Right atrium auricular region (tissue), 2 donors: ENCODE measurements at regions not wholly inside any gene's neighbourhood (a gene's known extent, or its start where the extent isn't known, plus 50 kb on each side); places are given as distances from the start of the nearest gene placed in this dataset.

Experiments
- DNase-seq: peaks from one replicate; pipeline ENCODE4 v3.0.0-alpha.2; 2019; ENCODE audit warnings: low spot score
- H3K27ac ChIP-seq, 2 donors: fragments of 200-600 bp; sonication (generic); 1 replicate in 1 of 2; 2 replicates in 1 of 2; pipeline ENCODE4 v1.5.1; 2016 to 2019
- H3K27me3 ChIP-seq, 2 donors: fragments of 200-600 bp; sonication (generic); one replicate each; pipeline versions ENCODE4 v1.5.1 to v1.6.0; 2017 to 2019
- H3K36me3 ChIP-seq: fragments of 200-600 bp; sonication (generic); one replicate; pipeline ENCODE4 v1.5.1; 2016
- H3K4me1 ChIP-seq, 2 donors: fragments of 200-600 bp; sonication (generic); one replicate each; pipeline versions ENCODE4 v1.5.1 to v1.6.0; 2017 to 2019
- H3K4me3 ChIP-seq, 2 donors: fragments of 200-600 bp; sonication (generic); 1 replicate in 1 of 2; 2 replicates in 1 of 2; pipeline ENCODE4 v1.5.1; 2017 to 2019; ENCODE audit warnings: mild to moderate bottlenecking in 1 of 2, moderate library complexity in 1 of 2
- H3K9me3 ChIP-seq, 2 donors: fragments of 200-600 bp; sonication (generic); one replicate each; pipeline ENCODE4 v1.5.1; 2019
- CTCF ChIP-seq, 2 donors: fragments of 200-600 bp; sonication (generic); IDR thresholded peaks; one replicate each; pipeline ENCODE4 v1.5.1; 2019; ENCODE audit warnings: antibody characterized with exemption in 2 of 2

- Histone ChIP-seq H3K9me3 (no peaks in the 10 kb centered on the region), H3K27me3 (no peaks in the 10 kb centered on the region), H3K4me3 (no peak overlapping the region), H3K4me1 (peaks cover 0 to 5% of the 10 kb centered on the region in 2 donors), H3K36me3 (no peaks in the 10 kb centered on the region), H3K27ac (no peak overlapping the region)
- no peak for DNase-seq
- TF ChIP-seq CTCF (IDR thresholded peaks at IDR 0.05) = no peak
These were observed 684.0 kb upstream of the ZEB2 start for GRCh38 chr2:145203891-145204290.

GRCh38 chr2:145199827-145200706, 680.1 kb upstream of the ZEB2 start:
- Histone ChIP-seq H3K36me3 (no peaks in the 10 kb centered on the region), H3K9me3 (no peaks in the 10 kb centered on the region), H3K4me1 (peaks cover 0 to 10% of the 10 kb centered on the region in 2 donors), H3K27ac (no peak overlapping the region), H3K27me3 (no peaks in the 10 kb centered on the region), H3K4me3 (no peak overlapping the region)
- no peak for DNase-seq
- no peak for TF ChIP-seq CTCF (IDR thresholded peaks at IDR 0.05)

- Histone ChIP-seq H3K27me3 (no peaks in the 10 kb centered on the region), H3K36me3 (no peaks in the 10 kb centered on the region), H3K9me3 (no peaks in the 10 kb centered on the region), H3K4me1 (peaks cover 0 to 10% of the 10 kb centered on the region in 2 donors), H3K4me3 (no peak overlapping the region), H3K27ac (peak overlapping the region; percentile 19 to 28)
- no peak for TF ChIP-seq CTCF (IDR thresholded peaks at IDR 0.05)
- no peak for DNase-seq
These were observed 679.1 kb upstream of the ZEB2 start for GRCh38 chr2:145199042-145199441.

- no peaks in the 10 kb centered on the region for H3K36me3 ChIP-seq
- peaks cover 0 to 10% of the 10 kb centered on the region in 2 donors for H3K4me1 ChIP-seq
- H3K27ac ChIP-seq = peak overlapping the region; percentile 19 to 28
- no peak overlapping the region for H3K4me3 ChIP-seq
- no peaks in the 10 kb centered on the region for H3K9me3 ChIP-seq
- DNase-seq = no peak
- no peaks in the 10 kb centered on the region for H3K27me3 ChIP-seq
- no peak for TF ChIP-seq CTCF (IDR thresholded peaks at IDR 0.05)
These were observed 678.6 kb upstream of the ZEB2 start for GRCh38 chr2:145198555-145198954.

- no peak for DNase-seq
- H3K36me3 ChIP-seq = no peaks in the 10 kb centered on the region
- no peaks in the 10 kb centered on the region for H3K9me3 ChIP-seq
- H3K4me3 ChIP-seq = no peak overlapping the region
- H3K27ac ChIP-seq = no peak overlapping the region
- H3K4me1 ChIP-seq = peaks cover 0 to 10% of the 10 kb centered on the region in 2 donors
- no peak for TF ChIP-seq CTCF (IDR thresholded peaks at IDR 0.05)
- H3K27me3 ChIP-seq = no peaks in the 10 kb centered on the region
These were observed 678.0 kb upstream of the ZEB2 start for GRCh38 chr2:145197944-145198343.
